Vagina (tissue), 2 donors: ENCODE measurements at regions not wholly inside any gene's neighbourhood (a gene's known extent, or its start where the extent isn't known, plus 50 kb on each side); places are given as distances from the start of the nearest gene placed in this dataset.

ENCODE experiments used
- DNase-seq, 2 donors: peaks; one replicate each; pipeline ENCODE4 v3.0.0-alpha.2; 2017; ENCODE audit errors: extremely low spot score in 2 of 2
- H3K27ac ChIP-seq: fragments of 200-600 bp; sonication (generic); one replicate; pipeline ENCODE4 v1.5.1; 2019
- H3K27me3 ChIP-seq: fragments of 200-600 bp; sonication (generic); one replicate; pipeline ENCODE4 v1.5.1; 2019
- H3K36me3 ChIP-seq, 2 donors: fragments of 200-600 bp; sonication (generic); one replicate each; pipeline ENCODE4 v1.5.1; 2017 to 2019
- H3K4me1 ChIP-seq: fragments of 200-600 bp; sonication (generic); one replicate; pipeline ENCODE4 v1.5.1; 2019
- H3K4me3 ChIP-seq, 2 donors: fragments of 200-600 bp; sonication (generic); 1 replicate in 1 of 2; 2 replicates in 1 of 2; pipeline ENCODE4 v1.5.1; 2016 to 2019
- H3K9me3 ChIP-seq: fragments of 200-600 bp; sonication (generic); one replicate; pipeline ENCODE4 v1.5.1; 2019
- CTCF ChIP-seq, 3 experiments: fragments of 450-650 bp in 2 of 3; fragments of 200-600 bp in 1 of 3; sonication (generic) in 1 of 3; IDR thresholded peaks; one replicate each; pipeline ENCODE4 v1.5.1; 2017 to 2019; ENCODE audit warnings: antibody characterized with exemption in 3 of 3, mild to moderate bottlenecking in 2 of 3, moderate library complexity in 2 of 3
- POLR2A ChIP-seq, 2 donors: fragments of 450-650 bp; IDR thresholded peaks; one replicate each; pipeline ENCODE4 v1.6.1; 2017; ENCODE audit warnings: antibody characterized with exemption in 2 of 2, mild to moderate bottlenecking in 2 of 2, moderate library complexity in 2 of 2
- POLR2AphosphoS5 ChIP-seq, 2 donors: sonication (generic); formaldehyde crosslinking; IDR thresholded peaks; one replicate each; pipeline ENCODE4 v1.9.0; 2017; ENCODE audit warnings: antibody characterized with exemption in 2 of 2, mild to moderate bottlenecking in 2 of 2, low read depth in 1 of 2; ENCODE audit not compliant: insufficient read depth in 1 of 2
- intact Hi-C: fragments of 100-400 bp; cut with DNase I; formaldehyde crosslinking; loops from one replicate; pipeline ENCODE4 v1.15.1; 2023

GRCh38 chr12:93060666-93061472 is 131.8 kb upstream of the EEA1 start:
- TF ChIP-seq POLR2AphosphoS5 (IDR thresholded peaks at IDR 0.05; ENCODE audit: insufficient read depth in 1 of 2, low read depth in 1 of 2) (no peak), CTCF (IDR thresholded peaks at IDR 0.05) (no peak), POLR2A (IDR thresholded peaks at IDR 0.05) (no peak)
- Histone ChIP-seq H3K4me1 (peaks cover 23% of the 10 kb centered on the region), H3K4me3 (peak overlapping the region in 1 of 2 donors; percentile 1), H3K27ac (peak overlapping the region; percentile 4), H3K36me3 (no peaks in the 10 kb centered on the region), H3K9me3 (no peaks in the 10 kb centered on the region), H3K27me3 (no peaks in the 10 kb centered on the region)
- no peak for DNase-seq
- intact Hi-C loops, result no loop called here

GRCh38 chr12:93061473-93062419 is 132.7 kb upstream of the EEA1 start:
- intact Hi-C loops, result no loop called here
- H3K27me3 ChIP-seq, result no peaks in the 10 kb centered on the region
- H3K4me1 ChIP-seq, result peaks cover 23% of the 10 kb centered on the region
- no peaks in the 10 kb centered on the region for H3K9me3 ChIP-seq
- TF ChIP-seq POLR2AphosphoS5 (IDR thresholded peaks at IDR 0.05; ENCODE audit: insufficient read depth in 1 of 2, low read depth in 1 of 2) (no peak), POLR2A (IDR thresholded peaks at IDR 0.05) (no peak), CTCF (IDR thresholded peaks at IDR 0.05) (no peak)
- no peaks in the 10 kb centered on the region for H3K36me3 ChIP-seq
- H3K27ac ChIP-seq, result peak overlapping the region; percentile 4
- no peak overlapping the region for H3K4me3 ChIP-seq
- no peak for DNase-seq

- no peaks in the 10 kb centered on the region for H3K27me3 ChIP-seq
- no peak for TF ChIP-seq POLR2AphosphoS5 (IDR thresholded peaks at IDR 0.05; ENCODE audit: insufficient read depth in 1 of 2, low read depth in 1 of 2)
- no peak for TF ChIP-seq CTCF (IDR thresholded peaks at IDR 0.05)
- TF ChIP-seq POLR2A (IDR thresholded peaks at IDR 0.05), result no peak
- no peak overlapping the region for H3K4me3 ChIP-seq
- peaks cover 13% of the 10 kb centered on the region for H3K4me1 ChIP-seq
- no peaks in the 10 kb centered on the region for H3K36me3 ChIP-seq
- no peaks in the 10 kb centered on the region for H3K9me3 ChIP-seq
- no peak overlapping the region for H3K27ac ChIP-seq
- DNase-seq, result no peak
- intact Hi-C loops, result no loop called here
Observed at GRCh38 chr12:93065896-93066295, 136.8 kb upstream of the EEA1 start.

- DNase-seq, result no peak
- Histone ChIP-seq H3K27me3 (no peaks in the 10 kb centered on the region), H3K9me3 (no peaks in the 10 kb centered on the region), H3K4me1 (no peaks in the 10 kb centered on the region), H3K36me3 (no peaks in the 10 kb centered on the region), H3K4me3 (no peak overlapping the region), H3K27ac (no peak overlapping the region)
- TF ChIP-seq POLR2A (IDR thresholded peaks at IDR 0.05) (no peak), CTCF (IDR thresholded peaks at IDR 0.05) (no peak), POLR2AphosphoS5 (IDR thresholded peaks at IDR 0.05; ENCODE audit: insufficient read depth in 1 of 2, low read depth in 1 of 2) (no peak)
- intact Hi-C loops, result no loop called here
Observed at GRCh38 chr12:93072340-93072739, 143.2 kb upstream of the EEA1 start.
